GM19099 (cell line): ENCODE measurements at regions not wholly inside any gene's neighbourhood (a gene's known extent, or its start where the extent isn't known, plus 50 kb on each side); places are given as distances from the start of the nearest gene placed in this dataset.

Source experiments
- POLR2A ChIP-seq: IDR thresholded peaks from 3 replicates; pipeline ENCODE4 v1.6.1; 2011; ENCODE audit warnings: low read depth; ENCODE audit not compliant: insufficient read length; ENCODE audit errors: extremely low read depth

GRCh38 chr9:36728651-36729520 is 156.2 kb downstream of the MELK start:
- TF ChIP-seq POLR2A: no peak

- TF ChIP-seq POLR2A: no peak
Observed at GRCh38 chr9:36729906-36730305, 157.2 kb downstream of the MELK start.

GRCh38 chr9:36730414-36730813 is 157.7 kb downstream of the MELK start:
- no peak for TF ChIP-seq POLR2A

GRCh38 chr9:36731068-36731956 is 158.6 kb downstream of the MELK start:
- TF ChIP-seq POLR2A: no peak

- TF ChIP-seq POLR2A: no peak
Observed at GRCh38 chr9:36734737-36735136, 162.0 kb downstream of the MELK start.

GRCh38 chr9:36736648-36737047 is 164.0 kb downstream of the MELK start:
- TF ChIP-seq POLR2A: no peak

GRCh38 chr9:36738318-36738976 is 165.8 kb downstream of the MELK start:
- TF ChIP-seq POLR2A: no peak

GRCh38 chr9:36739373-36740116 is 166.8 kb downstream of the MELK start:
- no peak for TF ChIP-seq POLR2A

- no peak for TF ChIP-seq POLR2A
Observed at GRCh38 chr9:36742264-36742663, 169.6 kb downstream of the MELK start.

GRCh38 chr9:36744678-36745077 is 172.0 kb downstream of the MELK start:
- TF ChIP-seq POLR2A: no peak

- no peak for TF ChIP-seq POLR2A
Observed at GRCh38 chr9:36745977-36746376, 173.3 kb downstream of the MELK start.

GRCh38 chr9:36746415-36746814 is 173.7 kb downstream of the MELK start:
- no peak for TF ChIP-seq POLR2A

- TF ChIP-seq POLR2A: no peak
Observed at GRCh38 chr9:36748322-36748899, 175.7 kb downstream of the MELK start.

- TF ChIP-seq POLR2A: no peak
Observed at GRCh38 chr9:36749461-36749860, 176.8 kb downstream of the MELK start.
